Liver (tissue), 8 donors: ENCODE measurements at regions not wholly inside any gene's neighbourhood (a gene's known extent, or its start where the extent isn't known, plus 50 kb on each side); places are given as distances from the start of the nearest gene placed in this dataset.

Experiments
- DNase-seq: peaks from one replicate; pipeline ENCODE4 v3.0.0-alpha.2; 2017; ENCODE audit warnings: low spot score
- H3K27ac ChIP-seq, 2 donors: one replicate each; pipeline ENCODE4 v1.7.0; 2013; ENCODE audit warnings: inconsistent platforms in 2 of 2, low read length in 2 of 2, control low read depth in 1 of 2, low read depth in 1 of 2, mild to moderate bottlenecking in 1 of 2
- H3K27me3 ChIP-seq, 4 donors: one replicate each; pipeline versions ENCODE4 v1.6.1 to v1.7.0; 2013; ENCODE audit warnings: low read length in 3 of 4, inconsistent platforms in 1 of 4, mild to moderate bottlenecking in 1 of 4, moderate library complexity in 1 of 4; ENCODE audit not compliant: control insufficient read depth in 4 of 4, insufficient read depth in 4 of 4
- H3K36me3 ChIP-seq, 4 donors: one replicate each; pipeline versions ENCODE4 v1.6.1 to v1.7.0; 2013; ENCODE audit warnings: low read length in 3 of 4, mild to moderate bottlenecking in 3 of 4, low read depth in 1 of 4, moderate library complexity in 1 of 4; ENCODE audit not compliant: control insufficient read depth in 4 of 4, insufficient read depth in 3 of 4
- H3K4me1 ChIP-seq, 4 donors: one replicate each; pipeline versions ENCODE4 v1.6.1 to v1.7.0; 2013; ENCODE audit warnings: low read length in 3 of 4, mild to moderate bottlenecking in 3 of 4, moderate library complexity in 1 of 4; ENCODE audit not compliant: control insufficient read depth in 4 of 4, insufficient read depth in 4 of 4
- H3K4me3 ChIP-seq, 3 donors: one replicate each; pipeline versions ENCODE4 v1.6.1 to v1.7.0; 2013; ENCODE audit warnings: low read length in 3 of 3, control low read depth in 1 of 3, low read depth in 1 of 3, mild to moderate bottlenecking in 1 of 3
- H3K9ac ChIP-seq, 2 donors: one replicate each; pipeline ENCODE4 v1.7.0; 2013; ENCODE audit warnings: low read length in 2 of 2, mild to moderate bottlenecking in 2 of 2, moderate library complexity in 2 of 2, control low read depth in 1 of 2, low read depth in 1 of 2
- H3K9me3 ChIP-seq, 4 donors: one replicate each; pipeline versions ENCODE4 v1.6.1 to v1.7.0; 2013; ENCODE audit warnings: low read length in 3 of 4; ENCODE audit not compliant: control insufficient read depth in 4 of 4
- CTCF ChIP-seq: fragments of 150-350 bp; IDR thresholded peaks from 2 replicates; pipeline ENCODE4 v1.5.1; 2017; ENCODE audit warnings: improper control_type of control experiment, low read depth, low read length; ENCODE audit not compliant: missing input control
- EGR1 ChIP-seq, 2 donors: IDR thresholded peaks; 2 replicates each; pipeline ENCODE4 v1.6.1; 2016 to 2018; ENCODE audit warnings: antibody characterized with exemption in 2 of 2, low read depth in 2 of 2
- FOXA2 ChIP-seq: IDR thresholded peaks from 2 replicates; pipeline ENCODE4 v1.6.1; 2016; ENCODE audit warnings: antibody characterized with exemption
- GABPA ChIP-seq, 2 donors: IDR thresholded peaks in 1 of 2; conservative IDR thresholded peaks in 1 of 2; 2 replicates each; pipeline ENCODE4 v1.6.1; 2016; ENCODE audit warnings: antibody characterized with exemption in 2 of 2, mild to moderate bottlenecking in 1 of 2, moderate library complexity in 1 of 2
- HNF4A ChIP-seq, 2 donors: conservative IDR thresholded peaks; 2 replicates each; pipeline ENCODE4 v1.6.1; 2016; ENCODE audit warnings: antibody characterized with exemption in 2 of 2, mild to moderate bottlenecking in 2 of 2
- JUND ChIP-seq, 2 donors: IDR thresholded peaks; 2 replicates each; pipeline ENCODE4 v1.6.1; 2016; ENCODE audit warnings: antibody characterized with exemption in 2 of 2
- MAX ChIP-seq: IDR thresholded peaks from 2 replicates; pipeline ENCODE4 v1.6.1; 2016; ENCODE audit warnings: antibody characterized with exemption
- RAD21 ChIP-seq, 2 donors: IDR thresholded peaks; 2 replicates each; pipeline ENCODE4 v1.6.1; 2016; ENCODE audit warnings: antibody characterized with exemption in 2 of 2, mild to moderate bottlenecking in 2 of 2
- RXRA ChIP-seq, 2 donors: IDR thresholded peaks; 2 replicates each; pipeline ENCODE4 v1.6.1; 2017 to 2018; ENCODE audit warnings: antibody characterized with exemption in 2 of 2, mild to moderate bottlenecking in 1 of 2
- SP1 ChIP-seq: IDR thresholded peaks from 2 replicates; pipeline ENCODE4 v1.6.1; 2018; ENCODE audit warnings: antibody characterized with exemption, mild to moderate bottlenecking
- TAF1 ChIP-seq: conservative IDR thresholded peaks from 2 replicates; pipeline ENCODE4 v1.6.1; 2016; ENCODE audit warnings: antibody characterized with exemption, mild to moderate bottlenecking
- WGBS: extraction: QIAGEN DNeasy Blood & Tissue Kit; methylation state at CpG from one replicate; pipeline ENCODE4 v1.1.7; 2013; 5-methylcytosine and 5-hydroxymethylcytosine counted together
- TF ChIP-seq, protein P1 (sequence below): IDR thresholded peaks from 2 replicates; pipeline ENCODE4 v1.6.1; 2016; ENCODE audit warnings: antibody characterized with exemption
- donor health status: healthy.
- donor health status: healthy.
- donor health status: healthy.
- donor health status: healthy.
- donor health status: healthy.

DNA sequence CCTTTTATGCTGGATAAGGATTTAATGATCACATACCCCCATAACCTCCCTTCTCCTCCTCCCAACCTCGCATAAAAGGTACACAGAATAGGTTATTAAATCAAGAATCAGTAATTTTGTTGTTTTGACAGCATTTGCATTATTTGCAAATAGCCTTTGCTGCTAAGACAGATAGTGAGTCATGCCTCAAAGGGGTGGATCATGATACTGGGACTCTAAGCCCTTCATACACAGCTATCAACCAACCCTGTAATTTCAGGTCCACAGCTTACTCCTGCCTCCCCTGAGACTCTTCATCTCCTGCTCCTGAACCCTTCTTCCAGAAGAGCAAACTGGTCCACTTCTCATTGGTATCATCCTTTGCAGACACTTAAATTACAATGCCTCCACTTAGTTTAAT is 73.8 kb upstream of the KLHL29 start:
- H3K36me3 ChIP-seq: no peaks in the 10 kb centered on the region
- WGBS: 59% methylated on average over 1 of the region's 1 CpG
- no peaks in the 10 kb centered on the region for H3K27me3 ChIP-seq
- TF ChIP-seq GABPA (IDR thresholded peaks at IDR 0.05 in 1 of 2, conservative IDR thresholded peaks at IDR 0.05 in 1 of 2) (no peak), JUND (IDR thresholded peaks at IDR 0.05) (no peak), FOXA2 (no peak), HNF4A (conservative IDR thresholded peaks at IDR 0.05) (no peak), TAF1 (no peak), CTCF (no peak), RXRA (IDR thresholded peaks at IDR 0.05) (no peak), MAX (no peak), EGR1 (IDR thresholded peaks at IDR 0.05; ENCODE audit: low read depth in 2 of 2) (no peak), SP1 (no peak)
- TF ChIP-seq, protein P1, sequence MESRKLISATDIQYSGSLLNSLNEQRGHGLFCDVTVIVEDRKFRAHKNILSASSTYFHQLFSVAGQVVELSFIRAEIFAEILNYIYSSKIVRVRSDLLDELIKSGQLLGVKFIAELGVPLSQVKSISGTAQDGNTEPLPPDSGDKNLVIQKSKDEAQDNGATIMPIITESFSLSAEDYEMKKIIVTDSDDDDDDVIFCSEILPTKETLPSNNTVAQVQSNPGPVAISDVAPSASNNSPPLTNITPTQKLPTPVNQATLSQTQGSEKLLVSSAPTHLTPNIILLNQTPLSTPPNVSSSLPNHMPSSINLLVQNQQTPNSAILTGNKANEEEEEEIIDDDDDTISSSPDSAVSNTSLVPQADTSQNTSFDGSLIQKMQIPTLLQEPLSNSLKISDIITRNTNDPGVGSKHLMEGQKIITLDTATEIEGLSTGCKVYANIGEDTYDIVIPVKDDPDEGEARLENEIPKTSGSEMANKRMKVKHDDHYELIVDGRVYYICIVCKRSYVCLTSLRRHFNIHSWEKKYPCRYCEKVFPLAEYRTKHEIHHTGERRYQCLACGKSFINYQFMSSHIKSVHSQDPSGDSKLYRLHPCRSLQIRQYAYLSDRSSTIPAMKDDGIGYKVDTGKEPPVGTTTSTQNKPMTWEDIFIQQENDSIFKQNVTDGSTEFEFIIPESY: no peak
- no peaks in the 10 kb centered on the region for H3K9me3 ChIP-seq
- no peaks in the 10 kb centered on the region for H3K4me1 ChIP-seq
- no peak overlapping the region for H3K4me3 ChIP-seq
- H3K9ac ChIP-seq: no peak overlapping the region
- no peak overlapping the region for H3K27ac ChIP-seq
- no peak for DNase-seq

DNA sequence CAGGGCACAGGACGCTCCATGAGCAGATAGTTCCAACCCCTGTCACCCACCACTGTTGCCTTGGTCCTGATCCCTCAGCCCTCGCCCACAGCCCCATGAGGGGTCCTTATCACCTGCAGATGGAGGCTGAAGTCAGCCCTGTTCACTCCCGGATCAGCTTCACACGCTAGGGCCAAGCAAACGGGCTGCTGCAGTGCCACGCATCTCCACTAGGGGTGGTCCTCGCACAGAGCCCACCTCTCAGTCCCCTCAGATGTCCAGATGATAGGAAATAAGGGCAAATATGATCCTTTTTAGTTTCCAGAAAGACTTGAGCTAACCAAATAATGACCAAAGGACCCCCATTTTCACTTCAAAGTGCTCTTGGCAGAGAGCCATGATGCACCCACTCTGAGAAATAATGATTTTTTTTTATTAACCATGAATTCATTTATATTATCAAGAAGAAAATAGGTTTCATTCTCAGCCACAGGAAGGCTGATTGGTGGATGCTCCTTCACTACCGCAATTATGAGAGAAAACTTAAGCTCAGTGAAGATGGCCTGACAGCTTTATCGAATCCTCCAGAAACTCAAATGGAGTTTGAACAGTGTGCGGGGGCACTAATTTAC is 71.9 kb upstream of the KLHL29 start:
- peak; percentile 38 for DNase-seq
- H3K9ac ChIP-seq: no peak overlapping the region
- peak in 1 of 2 donors; percentile 30 for TF ChIP-seq RAD21 (IDR thresholded peaks at IDR 0.05)
- no peak for TF ChIP-seq RXRA (IDR thresholded peaks at IDR 0.05)
- TF ChIP-seq CTCF: peak; percentile 34
- no peaks in the 10 kb centered on the region for H3K9me3 ChIP-seq
- no peak overlapping the region for H3K4me3 ChIP-seq
- no peaks in the 10 kb centered on the region for H3K4me1 ChIP-seq
- no peaks in the 10 kb centered on the region for H3K36me3 ChIP-seq
- 62% methylated on average over 10 of the region's 10 CpGs for WGBS
- no peak overlapping the region for H3K27ac ChIP-seq
- no peaks in the 10 kb centered on the region for H3K27me3 ChIP-seq
